ENCODE measurements at regions not wholly inside any gene's neighbourhood (a gene's known extent, or its start where the extent isn't known, plus 50 kb on each side); places are given as distances from the start of the nearest gene placed in this dataset.

- Histone ChIP-seq H3K4me3 (ENCODE audit: low read length in 2 of 2) (no peak overlapping the region), H3K9me3 (ENCODE audit: control insufficient read depth in 1 of 2, low read length in 2 of 2) (no peaks in the 10 kb centered on the region), H3K4me1 (ENCODE audit: insufficient read depth, low read length) (no peaks in the 10 kb centered on the region), H3K27me3 (ENCODE audit: insufficient read depth, low read length) (no peaks in the 10 kb centered on the region), H3K27ac (ENCODE audit: low read depth, low read length) (no peak overlapping the region), H3K36me3 (ENCODE audit: insufficient read depth, low read length) (no peaks in the 10 kb centered on the region)
- H3K27me3 Mint-ChIP-seq = peaks cover 8 to 11% of the 10 kb centered on the region in 2 donors
- ChIA-PET POLR2A (ENCODE audit: partially characterized antibody) (no interaction called here), CTCF (ENCODE audit: partially characterized antibody) (no interaction called here)
- no peak overlapping the region for H3K27ac Mint-ChIP-seq
- H3K4me3 Mint-ChIP-seq = no peak overlapping the region
- peaks cover 0 to 17% (median 11%) of the 10 kb centered on the region in 8 donors for H3K9me3 Mint-ChIP-seq
- no peak for DNase-seq
- H3K36me3 Mint-ChIP-seq = no peaks in the 10 kb centered on the region
- no peaks in the 10 kb centered on the region for H3K4me1 Mint-ChIP-seq
- intact Hi-C loops (cut with micrococcal nuclease) = no loop called here
These were observed 165.5 kb upstream of the RBBP8 start for GRCh38 chr18:22767653-22768052.

DNA sequence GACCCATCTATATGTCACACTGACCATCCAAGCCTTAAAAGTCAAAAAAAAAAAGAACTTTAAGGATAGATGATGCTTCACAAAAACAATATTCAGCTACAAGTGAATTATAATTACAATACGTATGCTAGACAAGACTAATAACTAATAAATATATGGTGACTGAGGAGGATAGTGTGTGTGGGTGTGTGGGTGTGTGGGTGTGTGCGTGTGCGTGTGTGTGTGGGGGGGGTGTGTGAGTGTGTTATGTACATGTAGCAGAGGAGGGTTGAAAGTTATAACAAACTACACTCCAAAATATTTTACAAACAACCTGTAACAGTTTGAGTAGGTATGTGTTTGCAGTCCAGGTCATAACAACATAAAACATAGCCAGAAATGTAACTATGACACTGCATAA lies 159.2 kb upstream of the RBBP8 start:
- H3K9me3 ChIP-seq (ENCODE audit: control insufficient read depth in 1 of 2, low read length in 2 of 2) = no peaks in the 10 kb centered on the region
- Mint-ChIP-seq H3K9me3 (peaks cover 0 to 7% (median 5%) of the 10 kb centered on the region in 8 donors), H3K36me3 (no peaks in the 10 kb centered on the region), H3K4me1 (no peaks in the 10 kb centered on the region), H3K27ac (no peak overlapping the region), H3K27me3 (peaks cover 1 to 3% of the 10 kb centered on the region in 2 donors), H3K4me3 (no peak overlapping the region)
- H3K36me3 ChIP-seq (ENCODE audit: insufficient read depth, low read length) = no peaks in the 10 kb centered on the region
- intact Hi-C loops (cut with micrococcal nuclease) = no loop called here
- no peaks in the 10 kb centered on the region for H3K27me3 ChIP-seq (ENCODE audit: insufficient read depth, low read length)
- ChIA-PET CTCF (ENCODE audit: partially characterized antibody) (no interaction called here), POLR2A (ENCODE audit: partially characterized antibody) (no interaction called here)
- H3K4me1 ChIP-seq (ENCODE audit: insufficient read depth, low read length) = no peaks in the 10 kb centered on the region
- H3K27ac ChIP-seq (ENCODE audit: low read depth, low read length) = no peak overlapping the region
- no peak for DNase-seq
- H3K4me3 ChIP-seq (ENCODE audit: low read length in 2 of 2) = no peak overlapping the region

DNA sequence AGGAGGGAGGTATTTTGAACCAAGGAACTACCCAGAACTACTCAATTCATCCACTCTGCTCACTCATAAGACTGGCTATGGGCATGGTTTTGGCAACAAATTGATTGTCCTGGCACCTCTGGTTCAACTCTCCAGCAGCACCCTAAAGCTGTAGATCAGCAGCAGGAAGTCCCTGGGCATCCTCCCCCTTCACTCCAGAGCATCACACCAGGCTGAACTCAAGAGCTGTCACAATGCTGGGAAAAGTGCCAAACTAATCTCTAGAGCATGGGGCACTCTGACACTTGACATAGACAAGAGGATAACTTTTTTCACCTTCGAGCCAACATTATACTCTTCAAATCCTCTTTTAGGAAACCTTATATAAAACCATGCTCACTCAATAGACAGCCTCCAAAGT lies 154.1 kb upstream of the RBBP8 start:
- Mint-ChIP-seq H3K4me1 (no peaks in the 10 kb centered on the region), H3K36me3 (no peaks in the 10 kb centered on the region), H3K27ac (no peak overlapping the region), H3K9me3 (no peaks in the 10 kb centered on the region), H3K4me3 (no peak overlapping the region), H3K27me3 (peaks cover 5 to 7% of the 10 kb centered on the region in 2 donors)
- Histone ChIP-seq H3K4me3 (ENCODE audit: low read length in 2 of 2) (no peak overlapping the region), H3K27me3 (ENCODE audit: insufficient read depth, low read length) (no peaks in the 10 kb centered on the region), H3K36me3 (ENCODE audit: insufficient read depth, low read length) (no peaks in the 10 kb centered on the region), H3K4me1 (ENCODE audit: insufficient read depth, low read length) (no peaks in the 10 kb centered on the region), H3K27ac (ENCODE audit: low read depth, low read length) (no peak overlapping the region), H3K9me3 (ENCODE audit: control insufficient read depth in 1 of 2, low read length in 2 of 2) (no peaks in the 10 kb centered on the region)
- intact Hi-C loops (cut with micrococcal nuclease) = no loop called here
- ChIA-PET POLR2A (ENCODE audit: partially characterized antibody) (no interaction called here), CTCF (ENCODE audit: partially characterized antibody) (no interaction called here)
- no peak for DNase-seq

DNA sequence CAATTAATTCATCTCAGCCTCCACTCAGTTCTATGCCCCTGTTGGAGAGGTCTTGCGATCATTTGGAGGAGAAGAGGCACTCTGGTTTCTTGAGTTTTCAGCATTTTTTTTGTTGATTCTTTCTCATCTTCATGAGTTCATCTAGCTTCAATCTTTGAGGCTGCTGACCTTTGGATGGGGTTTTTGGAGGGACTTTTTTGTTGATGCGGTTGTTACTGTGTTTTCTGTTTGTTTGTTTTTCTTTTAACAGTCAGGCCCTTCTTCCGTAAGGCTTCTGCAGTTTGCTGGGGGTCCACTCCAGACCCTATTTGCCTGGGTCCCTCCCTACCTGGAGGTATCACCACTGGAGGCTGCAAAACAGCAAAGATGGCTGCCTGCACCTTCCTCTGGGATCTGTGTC lies 149.9 kb upstream of the RBBP8 start:
- H3K9me3 Mint-ChIP-seq = no peaks in the 10 kb centered on the region

GRCh38 chr18:22783662-22784076 lies 149.5 kb upstream of the RBBP8 start:
- H3K36me3 Mint-ChIP-seq = no peaks in the 10 kb centered on the region
- H3K4me3 ChIP-seq (ENCODE audit: low read length in 2 of 2) = no peak overlapping the region
- no peak overlapping the region for H3K27ac Mint-ChIP-seq
- H3K4me3 Mint-ChIP-seq = no peak overlapping the region
- POLR2A ChIA-PET (ENCODE audit: partially characterized antibody) = no interaction called here
- no peaks in the 10 kb centered on the region for H3K4me1 Mint-ChIP-seq
- H3K9me3 ChIP-seq (ENCODE audit: control insufficient read depth in 1 of 2, low read length in 2 of 2) = no peaks in the 10 kb centered on the region
- DNase-seq = no peak
- no peaks in the 10 kb centered on the region for H3K4me1 ChIP-seq (ENCODE audit: insufficient read depth, low read length)
- CTCF ChIA-PET (ENCODE audit: partially characterized antibody) = no interaction called here
- intact Hi-C loops (cut with micrococcal nuclease) = no loop called here
- H3K27me3 ChIP-seq (ENCODE audit: insufficient read depth, low read length) = no peaks in the 10 kb centered on the region
- H3K27me3 Mint-ChIP-seq = peaks cover 12 to 23% of the 10 kb centered on the region in 2 donors
- no peak overlapping the region for H3K27ac ChIP-seq (ENCODE audit: low read depth, low read length)
- H3K9me3 Mint-ChIP-seq = no peaks in the 10 kb centered on the region
- no peaks in the 10 kb centered on the region for H3K36me3 ChIP-seq (ENCODE audit: insufficient read depth, low read length)

More for the DNA sequence above, 149.9 kb upstream of the RBBP8 start:
- Histone ChIP-seq H3K4me1 (ENCODE audit: insufficient read depth, low read length) (no peaks in the 10 kb centered on the region), H3K9me3 (ENCODE audit: control insufficient read depth in 1 of 2, low read length in 2 of 2) (no peaks in the 10 kb centered on the region), H3K27ac (ENCODE audit: low read depth, low read length) (no peak overlapping the region), H3K4me3 (ENCODE audit: low read length in 2 of 2) (no peak overlapping the region), H3K36me3 (ENCODE audit: insufficient read depth, low read length) (no peaks in the 10 kb centered on the region), H3K27me3 (ENCODE audit: insufficient read depth, low read length) (no peaks in the 10 kb centered on the region)
- Mint-ChIP-seq H3K27me3 (peaks cover 12 to 19% of the 10 kb centered on the region in 2 donors), H3K27ac (no peak overlapping the region), H3K36me3 (no peaks in the 10 kb centered on the region), H3K4me3 (no peak overlapping the region), H3K4me1 (no peaks in the 10 kb centered on the region)
- intact Hi-C loops (cut with micrococcal nuclease) = no loop called here
- ChIA-PET POLR2A (ENCODE audit: partially characterized antibody) (no interaction called here), CTCF (ENCODE audit: partially characterized antibody) (no interaction called here)
- DNase-seq = no peak

GRCh38 chr18:22789052-22789451 lies 144.1 kb upstream of the RBBP8 start:
- Mint-ChIP-seq H3K9me3 (no peaks in the 10 kb centered on the region), H3K27me3 (peaks cover 14 to 30% of the 10 kb centered on the region in 2 donors)
- CTCF ChIA-PET (ENCODE audit: partially characterized antibody) = interaction anchor here (0.8 kb wide), 1 partner anchor 9 kb away, joined by 3 read pairs; no protein-coding TSS in a partner anchor

DNA sequence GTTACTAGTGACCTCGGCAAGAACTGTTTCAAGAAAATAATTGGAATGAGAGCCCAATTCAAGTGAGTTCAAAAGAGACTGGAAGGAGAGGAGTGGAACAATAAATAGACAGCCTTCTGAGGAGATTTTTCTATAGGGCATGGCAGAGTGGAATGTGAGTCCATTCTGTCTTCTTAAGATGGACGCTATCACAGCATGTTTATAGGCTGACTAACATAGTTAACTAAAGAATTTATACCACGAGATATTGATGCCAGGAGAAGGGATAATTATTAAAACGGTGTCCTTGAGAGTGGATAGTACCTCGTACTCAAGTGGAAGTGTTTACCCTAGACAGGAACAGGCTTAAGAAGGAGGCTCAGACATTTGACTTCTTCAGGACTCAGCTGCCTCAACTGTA lies 143.5 kb upstream of the RBBP8 start:
- ChIA-PET CTCF (ENCODE audit: partially characterized antibody) (interaction anchor here (0.8 kb wide), 1 partner anchor 8 kb away, joined by 3 read pairs; no protein-coding TSS in a partner anchor), POLR2A (ENCODE audit: partially characterized antibody) (no interaction called here)
- intact Hi-C loops (cut with micrococcal nuclease) = no loop called here

More at GRCh38 chr18:22789052-22789451, 144.1 kb upstream of the RBBP8 start:
- H3K4me1 ChIP-seq (ENCODE audit: insufficient read depth, low read length) = no peaks in the 10 kb centered on the region
- Mint-ChIP-seq H3K27ac (no peak overlapping the region), H3K4me1 (no peaks in the 10 kb centered on the region), H3K4me3 (no peak overlapping the region), H3K36me3 (no peaks in the 10 kb centered on the region)
- POLR2A ChIA-PET (ENCODE audit: partially characterized antibody) = no interaction called here
- intact Hi-C loops (cut with micrococcal nuclease) = no loop called here
- no peaks in the 10 kb centered on the region for H3K36me3 ChIP-seq (ENCODE audit: insufficient read depth, low read length)
- no peaks in the 10 kb centered on the region for H3K27me3 ChIP-seq (ENCODE audit: insufficient read depth, low read length)
- H3K4me3 ChIP-seq (ENCODE audit: low read length in 2 of 2) = no peak overlapping the region
- H3K27ac ChIP-seq (ENCODE audit: low read depth, low read length) = no peak overlapping the region
- no peak for DNase-seq
- no peaks in the 10 kb centered on the region for H3K9me3 ChIP-seq (ENCODE audit: control insufficient read depth in 1 of 2, low read length in 2 of 2)

More for the DNA sequence above, 143.5 kb upstream of the RBBP8 start:
- H3K27me3 Mint-ChIP-seq = peaks cover 14 to 30% of the 10 kb centered on the region in 2 donors
- no peaks in the 10 kb centered on the region for H3K36me3 ChIP-seq (ENCODE audit: insufficient read depth, low read length)
- H3K4me3 ChIP-seq (ENCODE audit: low read length in 2 of 2) = no peak overlapping the region
- no peaks in the 10 kb centered on the region for H3K27me3 ChIP-seq (ENCODE audit: insufficient read depth, low read length)
- DNase-seq = no peak
- H3K9me3 ChIP-seq (ENCODE audit: control insufficient read depth in 1 of 2, low read length in 2 of 2) = no peaks in the 10 kb centered on the region
- no peak overlapping the region for H3K27ac ChIP-seq (ENCODE audit: low read depth, low read length)
- H3K4me1 Mint-ChIP-seq = no peaks in the 10 kb centered on the region
- H3K9me3 Mint-ChIP-seq = no peaks in the 10 kb centered on the region
- H3K4me1 ChIP-seq (ENCODE audit: insufficient read depth, low read length) = no peaks in the 10 kb centered on the region
- no peak overlapping the region for H3K4me3 Mint-ChIP-seq
- H3K27ac Mint-ChIP-seq = no peak overlapping the region
- H3K36me3 Mint-ChIP-seq = no peaks in the 10 kb centered on the region

All from CD4-positive, alpha-beta memory T cell (primary cell).